PC-3 (cell line): ENCODE measurements at regions not wholly inside any gene's neighbourhood (a gene's known extent, or its start where the extent isn't known, plus 50 kb on each side); places are given as distances from the start of the nearest gene placed in this dataset.
"Not testable (repeated sequence)": the region's sequence is repeated elsewhere in the genome, so short reads cannot be mapped to it uniquely, and the experiment has no call there.

ENCODE experiments used
- CTCF ChIP-seq: fragments of 300-600 bp; sonication (generic); conservative IDR thresholded peaks from 2 replicates; pipeline ENCODE4 v1.5.1; 2017; ENCODE audit warnings: antibody characterized with exemption, low read depth, mild to moderate bottlenecking, low read length
- EZH2 ChIP-seq: fragments of 300-600 bp; sonication (generic); IDR thresholded peaks from one replicate; pipeline ENCODE4 v1.6.1; 2017; ENCODE audit warnings: antibody characterized with exemption, mild to moderate bottlenecking, low read length; ENCODE audit not compliant: unreplicated experiment
- EZH2phosphoT487 ChIP-seq: fragments of 300-600 bp; sonication (generic); IDR thresholded peaks from 2 replicates; pipeline ENCODE4 v1.6.1; 2018; ENCODE audit warnings: mild to moderate bottlenecking, antibody characterized with exemption, low read length, borderline replicate concordance

- not testable (repeated sequence) for TF ChIP-seq CTCF, EZH2, EZH2phosphoT487
Observed at GRCh38 chr5:159807135-159807534, 109.1 kb upstream of the ADRA1B start.
